ENCODE measurements at regions not wholly inside any gene's neighbourhood (a gene's known extent, or its start where the extent isn't known, plus 50 kb on each side); places are given as distances from the start of the nearest gene placed in this dataset.

GRCh38 chr5:148909766-148910165 is 83.4 kb downstream of the ADRB2 start:
- 0% methylated on average over 1 of the region's 1 CpG for WGBS (ENCODE audit: insufficient coverage, low coverage, missing lambda C conversion rate)
- Histone ChIP-seq H3K36me3 (ENCODE audit: control insufficient read depth, insufficient read depth, low read length) (no peaks in the 10 kb centered on the region), H3K9me1 (ENCODE audit: control insufficient read depth, insufficient read depth, low read length) (no peaks in the 10 kb centered on the region), H3K27me3 (ENCODE audit: control insufficient read depth in 2 of 2, insufficient read depth in 2 of 2, low read length in 2 of 2) (peaks cover 3 to 11% of the 10 kb centered on the region in 2 experiments; a peak in 1 of 5 replicates), H3K27ac (ENCODE audit: extremely low read depth, low read depth, low read length) (no peak overlapping the region), H4K20me1 (replicated peaks; ENCODE audit: control insufficient read depth, insufficient read depth, low read length) (no peaks in the 10 kb centered on the region), H3K9me3 (replicated peaks; ENCODE audit: control insufficient read depth, insufficient read depth, low read depth, low read length) (no peaks in the 10 kb centered on the region), H3K79me2 (ENCODE audit: control insufficient read depth, insufficient read depth, low read length) (no peaks in the 10 kb centered on the region), H3K9ac (ENCODE audit: insufficient read depth in 1 of 2, low read depth in 2 of 2, low read length in 2 of 2) (no peak overlapping the region), H2AFZ (ENCODE audit: low read depth, low read length) (no peak overlapping the region), H3K4me2 (ENCODE audit: insufficient read depth, low read length) (no peak overlapping the region), H3K4me1 (replicated peaks in 1 of 2; ENCODE audit: control insufficient read depth in 2 of 2, insufficient read depth in 2 of 2, low read length in 2 of 2) (no peaks in the 10 kb centered on the region; a peak in 1 of 5 replicates), H3K4me3 (no peak overlapping the region)
- BruUV-seq (replicated peaks), result no TSS peak
- intact Hi-C loops (cut with micrococcal nuclease) (loop anchor here (10.0 kb wide), 1 partner anchor 85 kb away; no protein-coding TSS in a partner anchor), in situ Hi-C loops (cut with MboI) (loop anchor here (10.0 kb wide), 1 partner anchor 205 kb away; no protein-coding TSS in a partner anchor)
- FAIRE-seq (no peak), ATAC-seq (no peak), DNase-seq (ENCODE audit: extremely low read depth in 1 of 4, low spot score in 3 of 4) (no peak)
- CTCF ChIA-PET (ENCODE audit: low intra/inter-chr PET ratio), result no interaction called here
- POLR2A ChIA-PET, result no interaction called here
- TF ChIP-seq EHMT2 (IDR thresholded peaks at IDR 0.05) (no peak), RREB1 (CRISPR knock-in tag; IDR thresholded peaks at IDR 0.05) (no peak), ZBTB5 (IDR thresholded peaks at IDR 0.05) (no peak), ZNF408 (CRISPR knock-in tag; IDR thresholded peaks at IDR 0.05; ENCODE audit: low read depth) (no peak), CCNT2 (IDR thresholded peaks at IDR 0.05; ENCODE audit: borderline replicate concordance, extremely low read depth, insufficient read length, low read depth, low read length) (no peak), POLR3G (IDR thresholded peaks at IDR 0.05; ENCODE audit: extremely low read depth, insufficient read length, insufficient replicate concordance) (no peak), SREBF1 (IDR thresholded peaks at IDR 0.05; ENCODE audit: borderline replicate concordance, low read depth, low read length) (no peak), CREB3 (tag; conservative IDR thresholded peaks at IDR 0.05; ENCODE audit: low read depth) (no peak), SRSF9 (IDR thresholded peaks at IDR 0.05; ENCODE audit: borderline replicate concordance, low read depth, low read length) (no peak), NFATC3 (IDR thresholded peaks at IDR 0.05) (no peak), SMAD4 (CRISPR knock-in tag; conservative IDR thresholded peaks at IDR 0.05) (no peak), TOE1 (IDR thresholded peaks at IDR 0.05; ENCODE audit: borderline replicate concordance) (no peak), TOE1 (CRISPR knock-in tag; IDR thresholded peaks at IDR 0.05; ENCODE audit: borderline replicate concordance, low read depth) (no peak), ZNF175 (CRISPR knock-in tag; IDR thresholded peaks at IDR 0.05; ENCODE audit: low read depth) (no peak)
